ENCODE measurements at regions not wholly inside any gene's neighbourhood (a gene's known extent, or its start where the extent isn't known, plus 50 kb on each side); places are given as distances from the start of the nearest gene placed in this dataset.

- DNase-seq: no peak
These were observed 108.5 kb downstream of the C9orf152 start for GRCh38 chr9:110099236-110100095.

- DNase-seq: no peak
These were observed 106.3 kb downstream of the C9orf152 start for GRCh38 chr9:110101531-110102161.

DNA sequence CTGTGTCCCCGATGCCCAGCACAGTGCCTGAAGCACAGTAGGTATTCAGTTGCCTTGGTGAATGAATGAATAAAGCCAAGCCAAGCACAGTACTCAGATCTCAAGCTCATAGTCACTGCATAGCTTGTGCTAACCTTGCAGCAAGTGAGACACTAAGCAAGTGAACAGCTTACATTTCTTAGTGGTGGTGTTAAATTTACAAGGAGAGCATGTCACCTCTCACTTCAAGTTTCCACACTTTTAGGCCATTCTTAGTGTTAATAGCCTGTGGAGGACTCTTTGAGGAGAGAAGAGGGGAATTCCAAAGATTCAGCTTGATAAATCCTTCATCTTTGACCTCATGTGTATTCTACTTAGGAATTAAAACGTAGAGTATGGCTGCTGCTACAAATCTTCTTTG, 104.7 kb downstream of the C9orf152 start:
- DNase-seq: no peak

DNA sequence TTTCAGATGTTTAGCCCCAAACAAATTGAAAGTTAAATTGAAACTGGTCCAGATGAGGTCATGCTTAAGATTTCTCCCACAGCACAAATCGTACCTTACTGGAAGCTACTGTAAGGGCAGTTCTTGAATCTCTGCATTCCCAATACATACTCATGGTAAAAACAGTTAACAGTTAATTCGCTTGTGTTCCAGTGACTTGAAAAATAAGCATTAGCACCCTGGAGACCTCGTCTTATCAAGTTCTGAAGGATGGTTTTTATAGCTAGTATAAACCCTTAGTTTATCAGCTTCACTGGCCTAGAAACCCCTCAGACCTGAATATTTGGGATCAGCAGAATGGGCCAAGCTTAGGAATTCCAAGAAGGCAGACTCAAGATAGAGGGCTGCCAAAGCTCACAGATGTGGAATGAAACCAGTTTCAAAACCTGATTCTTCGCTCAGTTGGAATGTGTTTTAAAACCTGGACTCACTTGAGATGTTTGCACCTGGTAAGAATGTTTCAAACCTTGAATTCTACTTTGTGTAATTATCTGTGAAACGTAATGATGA, 103.6 kb downstream of the C9orf152 start:
- no peak for DNase-seq

GRCh38 chr9:110105107-110105506, 102.9 kb downstream of the C9orf152 start:
- no peak for DNase-seq

- no peak for DNase-seq
These were observed 101.3 kb downstream of the C9orf152 start for GRCh38 chr9:110106661-110107060.

- no peak for DNase-seq
These were observed 98.4 kb downstream of the C9orf152 start for GRCh38 chr9:110109333-110110092.

GRCh38 chr9:110110154-110110553, 97.8 kb downstream of the C9orf152 start:
- DNase-seq: no peak

DNA sequence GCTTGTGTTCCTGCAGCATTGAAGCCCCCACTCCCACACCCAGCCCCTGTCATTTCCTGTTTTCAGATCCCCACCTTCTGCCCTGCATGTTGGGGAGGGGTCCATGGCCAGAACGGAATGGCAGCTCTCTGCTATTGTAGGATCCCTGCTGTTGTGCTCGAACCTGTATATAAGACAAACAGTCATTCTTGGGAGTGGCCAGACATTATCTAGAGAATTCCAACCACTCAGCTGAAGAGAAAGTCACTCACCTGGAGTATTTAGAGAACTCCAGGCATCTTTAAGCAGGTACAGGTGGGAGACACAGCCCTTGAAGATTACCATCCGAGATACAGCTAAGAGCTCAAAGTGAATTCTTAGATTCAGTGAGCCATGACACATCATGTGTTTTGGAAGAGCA, 96.1 kb downstream of the C9orf152 start:
- no peak for DNase-seq

DNA sequence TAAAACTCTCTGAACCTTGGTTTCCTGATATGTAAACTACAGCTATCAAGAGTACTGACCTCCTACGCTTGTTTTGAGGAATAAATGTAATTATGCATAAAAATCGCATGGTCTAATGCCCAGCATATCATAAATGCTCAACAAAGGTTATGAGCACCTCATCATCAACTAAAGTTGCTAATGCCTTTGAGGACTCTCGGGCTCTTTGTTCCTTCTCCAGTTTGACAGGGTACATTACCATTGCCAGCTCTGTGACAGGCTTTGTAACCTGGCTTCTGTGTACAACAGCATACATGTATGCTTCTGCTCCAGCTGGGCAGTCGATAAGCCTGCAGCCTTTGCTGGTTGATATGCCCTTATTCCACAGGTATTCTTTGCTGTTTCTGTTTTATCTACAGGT, 95.2 kb downstream of the C9orf152 start:
- DNase-seq: no peak

DNA sequence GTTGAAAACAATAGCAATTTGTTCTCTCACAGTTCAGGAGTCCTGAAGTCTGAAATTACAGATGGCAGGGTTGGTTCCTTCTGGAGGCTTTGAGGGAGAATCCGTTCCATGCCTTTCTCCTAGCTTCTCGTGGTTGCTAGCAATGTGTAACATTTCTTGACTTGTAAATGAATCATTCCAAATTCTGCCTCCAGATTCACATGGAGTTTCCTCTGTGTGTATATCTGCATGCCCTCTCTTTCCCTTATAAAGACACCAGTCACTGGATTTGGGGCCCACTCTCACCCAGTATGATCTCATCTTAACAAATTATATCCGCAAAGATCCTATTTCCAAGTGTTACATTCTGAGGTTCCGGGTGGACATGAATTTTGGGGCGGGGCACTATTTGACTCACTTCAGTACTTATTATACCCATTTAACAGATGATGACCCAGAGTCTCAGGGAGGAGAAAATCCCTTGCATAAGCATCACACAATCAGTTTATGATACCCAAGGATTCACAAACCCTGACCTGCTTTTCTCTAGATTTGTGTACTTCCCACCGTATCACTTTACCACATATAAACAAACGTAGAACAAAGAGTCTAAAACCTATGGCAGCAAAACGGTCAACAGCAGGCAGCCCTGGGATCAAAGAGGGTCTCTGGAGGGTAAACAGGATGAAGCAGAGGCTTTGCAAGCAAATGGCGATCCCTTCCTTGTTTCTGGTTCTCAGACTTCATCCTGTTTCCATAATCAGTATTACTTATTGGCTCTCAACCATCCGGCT, 93.7 kb downstream of the C9orf152 start:
- no peak for DNase-seq

DNA sequence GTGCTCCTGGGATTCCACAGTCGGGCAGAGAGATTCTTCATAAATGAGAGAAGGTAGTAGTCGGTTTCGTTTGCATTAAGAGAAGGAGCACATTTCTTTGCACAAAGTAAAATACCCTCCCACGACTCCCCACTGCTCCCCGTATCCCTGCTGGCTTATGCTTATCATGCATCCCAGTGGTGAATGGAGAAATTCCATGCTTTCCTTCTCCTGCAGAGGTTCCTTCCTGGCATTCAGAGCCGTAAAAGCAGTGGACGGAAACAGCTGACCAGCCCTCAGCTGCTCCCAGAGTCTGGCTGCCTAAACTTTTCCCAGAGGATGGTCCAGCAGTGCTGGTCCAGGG, 93.1 kb downstream of the C9orf152 start:
- no peak for DNase-seq

- no peak for DNase-seq
These were observed 92.6 kb downstream of the C9orf152 start for GRCh38 chr9:110115341-110115820.

DNA sequence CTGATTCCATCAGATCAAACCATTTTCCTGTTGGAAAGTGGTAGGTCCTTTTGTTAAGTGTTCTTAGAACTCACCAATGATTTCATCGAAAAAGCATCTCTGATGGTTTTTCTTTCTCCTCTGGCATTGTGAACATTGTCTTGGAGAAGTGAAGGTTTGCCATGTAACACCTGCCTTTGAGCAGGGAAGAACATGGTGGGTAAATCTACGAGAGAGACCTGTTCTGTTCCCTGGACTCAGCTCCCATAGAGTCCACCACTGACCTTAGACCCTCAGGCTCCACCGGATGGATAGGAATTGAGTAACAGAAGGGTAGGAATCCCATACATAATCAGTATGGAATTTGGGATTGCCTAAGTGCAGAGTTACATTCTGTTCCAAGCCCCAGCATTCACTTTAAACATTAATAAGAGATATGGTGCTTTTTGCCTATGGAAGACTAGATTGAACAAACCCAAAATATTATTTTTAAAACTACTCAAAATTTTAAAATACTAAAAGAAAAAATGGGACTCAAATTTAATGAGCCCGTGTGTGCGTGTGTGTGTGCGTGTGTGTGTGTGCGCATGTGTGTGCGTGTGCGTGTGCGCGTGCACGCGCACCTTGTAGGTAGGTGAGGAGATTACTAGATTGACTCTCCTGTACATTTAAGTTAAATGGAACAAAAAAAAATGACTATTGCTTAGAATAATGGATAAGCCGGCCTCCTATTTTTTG, 92.0 kb downstream of the C9orf152 start:
- no peak for DNase-seq

GRCh38 chr9:110116543-110116885, 91.4 kb downstream of the C9orf152 start:
- DNase-seq: no peak

DNA sequence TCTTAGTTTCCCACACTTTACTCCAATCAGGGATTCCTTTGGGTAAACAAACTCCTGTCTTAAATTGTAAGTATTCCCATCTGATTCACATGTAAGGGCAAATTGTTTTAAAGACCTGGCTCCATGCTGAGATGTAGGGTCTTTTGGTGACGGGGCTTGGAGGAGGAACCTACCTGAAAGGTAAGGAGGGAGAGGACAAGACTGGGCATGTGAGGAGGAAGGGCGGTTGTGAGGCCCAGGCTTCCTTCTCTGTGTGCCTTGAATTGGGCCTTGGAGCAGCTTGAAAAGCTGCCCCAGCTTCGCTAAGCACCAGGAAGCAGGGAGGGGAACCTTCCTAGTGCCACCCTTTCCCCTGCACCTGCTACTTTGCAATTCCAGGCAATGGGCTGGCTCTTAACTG, 86.8 kb downstream of the C9orf152 start:
- no peak for DNase-seq

DNA sequence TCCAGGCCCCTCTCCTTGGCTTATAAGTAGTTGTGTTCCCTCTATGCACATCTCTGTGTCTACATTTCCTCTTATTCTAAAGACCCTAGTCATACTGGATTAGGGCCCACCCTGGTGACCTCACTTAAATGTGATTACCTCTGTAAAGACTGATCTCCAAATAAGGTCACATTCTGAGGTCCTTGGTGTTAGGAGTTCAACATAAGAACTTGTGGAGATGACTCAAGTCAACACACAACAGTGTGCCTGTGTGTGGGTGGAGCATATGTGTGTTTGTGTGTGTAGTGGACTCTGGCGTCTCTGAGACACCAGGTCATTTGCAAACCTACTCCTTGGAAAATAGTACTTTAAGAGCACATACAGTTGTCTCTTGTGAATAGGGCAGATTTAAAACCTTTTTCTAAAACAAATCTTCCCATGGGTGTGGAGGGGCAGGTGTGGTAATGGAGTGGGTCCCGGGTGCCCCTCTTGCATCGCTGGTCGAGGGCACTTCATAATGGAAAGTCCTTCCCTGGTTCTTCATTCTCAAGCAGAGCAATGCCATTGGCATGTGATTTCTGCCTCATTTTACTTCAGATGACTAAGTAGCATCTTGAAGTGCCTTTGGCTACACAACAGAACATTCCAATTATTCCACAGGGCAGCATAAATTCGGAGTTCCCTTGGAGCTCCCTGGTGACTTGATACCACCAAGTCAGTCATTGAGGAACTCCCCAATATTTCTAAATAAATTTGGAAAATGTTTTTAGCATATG, 84.4 kb downstream of the C9orf152 start:
- no peak for DNase-seq

DNA sequence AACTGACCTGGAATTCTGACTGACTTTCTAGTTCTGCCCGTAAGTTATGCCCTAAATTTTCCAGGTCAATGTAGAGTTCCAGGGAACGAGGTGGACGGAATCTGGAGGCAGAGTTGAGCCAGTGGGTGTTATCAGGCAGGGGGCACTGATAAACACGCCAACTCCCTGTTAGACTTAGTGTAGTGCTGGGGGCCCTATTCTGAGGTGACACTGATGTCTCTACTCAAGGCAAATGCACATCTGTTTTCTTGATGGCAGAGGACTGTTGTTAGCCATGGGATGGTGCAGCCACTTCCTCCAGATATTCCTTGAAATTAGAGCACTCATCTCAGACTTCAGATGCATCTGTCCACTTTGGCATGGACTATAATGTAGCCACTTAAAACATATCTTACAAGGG, 83.5 kb downstream of the C9orf152 start:
- DNase-seq: no peak

DNA sequence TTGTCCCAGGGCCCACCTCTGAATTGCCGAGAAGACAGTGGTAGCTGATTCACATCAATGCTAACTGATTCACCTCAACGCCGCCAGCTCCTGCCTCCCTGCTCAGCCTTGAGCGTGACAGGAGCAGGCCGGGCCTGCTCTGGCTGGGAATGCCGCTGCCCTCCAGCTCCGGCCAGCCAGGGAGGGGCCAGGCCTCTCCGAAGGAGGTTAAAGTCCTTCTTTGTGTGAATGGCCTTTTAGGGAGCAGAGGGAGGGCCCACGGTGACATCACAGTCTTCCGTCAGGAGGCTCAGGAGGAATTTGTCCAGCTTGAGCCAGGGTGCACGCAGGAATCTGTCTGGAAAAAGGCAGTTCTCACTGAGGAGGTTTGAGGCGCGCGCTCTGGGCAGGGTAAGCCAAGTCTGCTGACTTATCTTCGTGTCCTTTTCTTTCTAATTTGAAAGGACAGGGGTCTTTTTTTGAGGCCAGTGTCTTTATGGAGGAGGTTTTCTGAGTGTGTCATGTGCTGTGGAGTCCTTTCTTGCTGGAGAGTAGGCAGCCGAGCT, 82.7 kb downstream of the C9orf152 start:
- DNase-seq: no peak

DNA sequence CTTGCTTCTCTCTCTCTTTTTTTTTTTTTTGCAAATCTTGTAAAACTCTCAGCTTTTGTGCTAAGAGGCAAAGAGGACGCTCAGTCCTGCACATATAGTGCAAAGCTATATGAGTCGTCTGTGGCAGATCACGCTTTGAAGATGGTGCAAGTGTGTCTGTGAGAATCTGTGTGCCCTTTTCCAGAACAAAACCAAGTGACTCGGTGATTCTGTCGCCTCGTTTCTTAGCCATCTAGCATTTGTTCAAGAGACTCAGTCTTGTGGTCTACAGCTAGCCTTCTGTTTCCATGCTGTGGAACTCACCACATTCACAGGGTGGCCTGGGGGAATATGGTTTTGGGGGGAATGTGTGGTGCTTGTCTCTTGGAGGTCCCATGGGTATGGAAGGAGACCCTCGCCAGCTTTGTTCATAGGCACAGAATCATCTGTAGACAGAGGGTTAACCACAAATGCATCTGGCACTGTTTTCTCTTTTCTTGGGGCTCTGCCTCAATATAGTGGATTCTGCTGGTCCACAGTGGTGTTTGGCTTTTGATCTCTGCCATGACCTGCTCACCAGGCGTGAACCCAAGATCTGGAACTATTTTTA, 82.1 kb downstream of the C9orf152 start:
- DNase-seq: no peak

DNA sequence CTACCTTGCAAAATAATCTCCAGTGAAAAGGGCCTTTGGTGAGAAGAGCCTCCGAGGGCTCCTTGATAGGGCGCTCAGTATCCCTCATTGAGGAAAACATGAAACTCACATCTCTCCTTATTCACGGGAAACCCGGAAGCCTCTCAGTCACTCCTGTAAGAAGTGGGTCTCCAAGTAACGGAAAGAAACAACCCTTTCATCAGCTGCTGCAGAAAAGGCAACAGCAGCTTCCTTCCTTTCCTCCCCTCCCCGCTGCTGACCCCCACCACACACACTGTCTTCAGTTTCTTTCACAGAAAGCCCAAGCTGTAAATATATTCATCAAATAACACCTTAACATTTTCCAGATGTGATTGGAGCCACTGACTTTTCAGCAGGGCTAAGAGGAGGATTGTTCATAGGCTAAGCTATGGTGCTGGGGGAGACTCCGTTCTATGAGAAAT, 81.4 kb downstream of the C9orf152 start:
- DNase-seq: no peak
